DND-41 (cell line): ENCODE measurements at regions not wholly inside any gene's neighbourhood (a gene's known extent, or its start where the extent isn't known, plus 50 kb on each side); places are given as distances from the start of the nearest gene placed in this dataset.

Experiments
- ATAC-seq: fragments of 200-7000 bp; cut with Tn5 transposase; 3 replicates; pipeline ENCODE4 v1.9.1; 2021; ENCODE audit warnings: low read depth; ENCODE audit not compliant: insufficient read depth
- DNase-seq: peaks from one replicate; pipeline ENCODE4 v3.0.0-alpha.2; 2020
- H2AFZ ChIP-seq: 2 replicates; pipeline ENCODE4 v1.6.0; 2012; ENCODE audit warnings: low read depth, low read length
- H3K27ac ChIP-seq: 2 replicates; pipeline ENCODE4 v1.5.1; 2012; ENCODE audit warnings: low read length, inconsistent platforms
- H3K27me3 ChIP-seq: fragments of 200-600 bp; sonication (generic); 2 replicates; pipeline ENCODE4 v1.6.0; 2012; ENCODE audit warnings: low read length, mild to moderate bottlenecking, inconsistent platforms; ENCODE audit not compliant: insufficient read depth, poor library complexity
- H3K36me3 ChIP-seq: 2 replicates; pipeline ENCODE4 v1.5.1; 2012; ENCODE audit warnings: low read length, inconsistent platforms; ENCODE audit not compliant: insufficient read depth
- H3K4me1 ChIP-seq: 2 replicates; pipeline ENCODE4 v1.5.1; 2012; ENCODE audit warnings: mild to moderate bottlenecking, low read length; ENCODE audit not compliant: insufficient read depth
- H3K4me2 ChIP-seq: 2 replicates; pipeline ENCODE4 v1.6.0; 2012; ENCODE audit warnings: mild to moderate bottlenecking, moderate library complexity, low read length, inconsistent platforms; ENCODE audit not compliant: insufficient read depth
- H3K4me3 ChIP-seq, 2 experiments: fragments of 200-600 bp in 1 of 2; shearing (Covaris generic) in 1 of 2; 2 replicates each; pipeline ENCODE4 v1.5.1; 2012 to 2016; ENCODE audit warnings: inconsistent platforms in 2 of 2, low read length in 2 of 2, mild to moderate bottlenecking in 2 of 2, low read depth in 1 of 2, moderate library complexity in 1 of 2
- H3K79me2 ChIP-seq: 2 replicates; pipeline ENCODE4 v1.6.0; 2012; ENCODE audit warnings: low read length, inconsistent platforms; ENCODE audit not compliant: insufficient read depth
- H3K9ac ChIP-seq: 2 replicates; pipeline ENCODE4 v1.6.0; 2012; ENCODE audit warnings: low read depth, mild to moderate bottlenecking, inconsistent platforms, low read length, moderate library complexity
- H3K9me3 ChIP-seq: 2 replicates; pipeline ENCODE4 v1.5.1; 2012; ENCODE audit warnings: low read length, moderate library complexity, mild to moderate bottlenecking, inconsistent platforms; ENCODE audit not compliant: insufficient read depth, severe bottlenecking
- H4K20me1 ChIP-seq: 2 replicates; pipeline ENCODE4 v1.6.0; 2012; ENCODE audit warnings: low read length; ENCODE audit not compliant: insufficient read depth
- EZH2 ChIP-seq: IDR thresholded peaks from 3 replicates; pipeline ENCODE4 v1.6.1; 2012; ENCODE audit warnings: borderline replicate concordance, low read depth, mild to moderate bottlenecking, moderate library complexity, low read length, inconsistent platforms; ENCODE audit not compliant: severe bottlenecking
- TF ChIP-seq, protein P1 (sequence below): IDR thresholded peaks from 2 replicates; pipeline ENCODE4 v1.5.1; 2012; ENCODE audit warnings: borderline replicate concordance, low read length, moderate library complexity, mild to moderate bottlenecking; ENCODE audit not compliant: poor library complexity, severe bottlenecking; ENCODE audit errors: extremely low read depth

- H3K79me2 ChIP-seq, result no peaks in the 10 kb centered on the region
- no peak overlapping the region for H3K4me3 ChIP-seq
- H3K36me3 ChIP-seq, result no peaks in the 10 kb centered on the region
- no peak overlapping the region for H3K27ac ChIP-seq
- H3K4me1 ChIP-seq, result no peaks in the 10 kb centered on the region
- no peak overlapping the region for H3K9ac ChIP-seq
- H3K9me3 ChIP-seq, result no peaks in the 10 kb centered on the region
- no peaks in the 10 kb centered on the region for H3K27me3 ChIP-seq
- no peak overlapping the region for H3K4me2 ChIP-seq
- DNase-seq (no peak), ATAC-seq (no peak)
- TF ChIP-seq, protein P1, sequence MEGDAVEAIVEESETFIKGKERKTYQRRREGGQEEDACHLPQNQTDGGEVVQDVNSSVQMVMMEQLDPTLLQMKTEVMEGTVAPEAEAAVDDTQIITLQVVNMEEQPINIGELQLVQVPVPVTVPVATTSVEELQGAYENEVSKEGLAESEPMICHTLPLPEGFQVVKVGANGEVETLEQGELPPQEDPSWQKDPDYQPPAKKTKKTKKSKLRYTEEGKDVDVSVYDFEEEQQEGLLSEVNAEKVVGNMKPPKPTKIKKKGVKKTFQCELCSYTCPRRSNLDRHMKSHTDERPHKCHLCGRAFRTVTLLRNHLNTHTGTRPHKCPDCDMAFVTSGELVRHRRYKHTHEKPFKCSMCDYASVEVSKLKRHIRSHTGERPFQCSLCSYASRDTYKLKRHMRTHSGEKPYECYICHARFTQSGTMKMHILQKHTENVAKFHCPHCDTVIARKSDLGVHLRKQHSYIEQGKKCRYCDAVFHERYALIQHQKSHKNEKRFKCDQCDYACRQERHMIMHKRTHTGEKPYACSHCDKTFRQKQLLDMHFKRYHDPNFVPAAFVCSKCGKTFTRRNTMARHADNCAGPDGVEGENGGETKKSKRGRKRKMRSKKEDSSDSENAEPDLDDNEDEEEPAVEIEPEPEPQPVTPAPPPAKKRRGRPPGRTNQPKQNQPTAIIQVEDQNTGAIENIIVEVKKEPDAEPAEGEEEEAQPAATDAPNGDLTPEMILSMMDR, result no peak
- TF ChIP-seq EZH2, result no peak
- H2AFZ ChIP-seq, result no peak overlapping the region
- H4K20me1 ChIP-seq, result no peaks in the 10 kb centered on the region
Measured at GRCh38 chr4:41844327-41844726, 90.9 kb upstream of the TMEM33 start.

DNA sequence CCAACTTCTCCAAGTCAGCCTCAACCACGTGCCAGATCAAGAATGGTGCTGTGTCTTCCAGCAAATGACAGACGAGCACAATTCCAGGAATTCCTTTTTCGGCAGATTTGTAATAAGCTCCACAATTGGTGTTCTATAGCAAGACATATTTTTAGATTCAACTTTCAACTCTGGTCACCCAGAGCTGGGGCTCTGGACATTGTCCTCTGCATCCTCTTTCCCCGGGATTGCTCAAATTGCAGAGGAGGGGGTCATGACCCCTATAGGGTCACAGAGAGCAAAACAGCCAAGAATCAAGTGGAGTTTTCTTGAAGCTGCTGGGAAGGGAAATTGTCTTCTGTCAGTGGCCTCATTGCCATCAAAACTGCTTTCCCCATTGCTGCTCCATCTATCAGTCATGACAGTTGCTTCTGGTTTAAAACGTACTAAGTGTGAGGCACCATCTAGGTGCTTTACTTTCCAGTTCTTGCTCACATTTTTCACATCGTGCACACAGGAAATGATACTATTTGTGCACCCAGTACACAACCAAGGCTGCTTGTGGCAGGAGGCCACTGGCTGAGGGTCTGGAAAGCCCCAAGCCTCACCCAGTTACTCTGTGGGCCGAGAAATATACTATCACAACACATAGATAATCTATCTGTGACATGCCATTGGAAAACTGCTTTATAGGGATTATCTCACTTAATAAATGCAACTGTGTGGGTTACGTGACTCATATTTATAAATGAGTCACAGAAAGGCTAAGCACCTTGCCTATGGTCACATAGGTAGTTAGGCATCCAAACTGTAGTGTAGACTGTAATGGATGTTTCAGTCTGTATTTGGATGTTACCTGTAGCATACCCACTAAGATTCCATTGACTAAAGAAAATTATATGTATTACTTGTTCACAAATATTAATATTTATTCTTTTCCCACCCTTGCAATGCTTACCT, 91.7 kb upstream of the PHOX2B start:
- H3K27me3 ChIP-seq, result no peaks in the 10 kb centered on the region
- no peak overlapping the region for H3K27ac ChIP-seq
- H3K9ac ChIP-seq, result no peak overlapping the region
- no peak overlapping the region for H3K4me2 ChIP-seq
- H3K4me3 ChIP-seq, result no peak overlapping the region
- H3K4me1 ChIP-seq, result no peaks in the 10 kb centered on the region
- no peak overlapping the region for H2AFZ ChIP-seq
- ATAC-seq (no peak), DNase-seq (no peak)
- no peaks in the 10 kb centered on the region for H4K20me1 ChIP-seq
- TF ChIP-seq, protein P1, result no peak
- TF ChIP-seq EZH2, result no peak
- H3K79me2 ChIP-seq, result no peaks in the 10 kb centered on the region
- no peaks in the 10 kb centered on the region for H3K9me3 ChIP-seq
- no peaks in the 10 kb centered on the region for H3K36me3 ChIP-seq

DNA sequence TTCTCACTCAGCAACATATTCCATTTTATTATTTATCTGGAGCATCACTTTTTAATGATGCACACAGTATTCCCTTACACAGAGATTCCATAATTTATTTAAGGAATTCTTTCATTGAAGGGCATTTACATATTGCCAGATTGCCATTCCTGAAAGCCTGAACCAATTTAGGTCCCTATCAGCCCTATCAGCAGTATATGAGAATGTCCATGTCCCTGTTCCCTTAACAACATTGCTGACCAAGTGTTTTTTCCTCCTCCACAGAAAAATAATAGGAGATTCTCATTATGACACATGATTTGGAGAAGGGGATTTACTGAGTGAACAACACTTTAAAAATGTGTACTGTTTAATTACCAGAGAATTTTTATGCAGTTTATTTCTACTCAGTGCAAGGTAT, 90.1 kb upstream of the PHOX2B start:
- no peaks in the 10 kb centered on the region for H3K36me3 ChIP-seq
- TF ChIP-seq, protein P1, result no peak
- no peak for TF ChIP-seq EZH2
- DNase-seq, result no peak
- H3K9me3 ChIP-seq, result no peaks in the 10 kb centered on the region
- H3K4me3 ChIP-seq, result no peak overlapping the region
- H3K4me1 ChIP-seq, result no peaks in the 10 kb centered on the region
- no peak overlapping the region for H2AFZ ChIP-seq
- H4K20me1 ChIP-seq, result no peaks in the 10 kb centered on the region
- H3K27me3 ChIP-seq, result no peaks in the 10 kb centered on the region
- no peak overlapping the region for H3K4me2 ChIP-seq
- no peak overlapping the region for H3K9ac ChIP-seq
- H3K79me2 ChIP-seq, result no peaks in the 10 kb centered on the region
- no peak overlapping the region for H3K27ac ChIP-seq
- no peak for ATAC-seq
